Breast epithelium (tissue), 4 donors: ENCODE measurements at regions not wholly inside any gene's neighbourhood (a gene's known extent, or its start where the extent isn't known, plus 50 kb on each side); places are given as distances from the start of the nearest gene placed in this dataset.

Source experiments
- DNase-seq, 2 donors: peaks; one replicate each; pipeline ENCODE4 v3.0.0-alpha.2; 2019; ENCODE audit warnings: low spot score in 2 of 2
- H3K27ac ChIP-seq, 2 donors: fragments of 200-600 bp; sonication (generic) in 1 of 2; one replicate each; pipeline ENCODE4 v1.5.1; 2016 to 2019; ENCODE audit warnings: mild to moderate bottlenecking in 1 of 2
- H3K27me3 ChIP-seq, 2 donors: fragments of 200-600 bp; sonication (generic) in 1 of 2; one replicate each; pipeline versions ENCODE4 v1.5.1 to v1.6.0; 2017 to 2019; ENCODE audit warnings: control low read depth in 1 of 2, mild to moderate bottlenecking in 1 of 2
- H3K36me3 ChIP-seq: fragments of 200-600 bp; one replicate; pipeline ENCODE4 v1.5.1; 2019
- H3K4me1 ChIP-seq, 2 donors: fragments of 200-600 bp; sonication (generic); one replicate each; pipeline ENCODE4 v1.5.1; 2016 to 2019; ENCODE audit warnings: control low read depth in 1 of 2
- H3K4me3 ChIP-seq, 3 donors: fragments of 200-600 bp; sonication (generic); 1 replicate in 2 of 3; 2 replicates in 1 of 3; pipeline ENCODE4 v1.5.1; 2016 to 2019; ENCODE audit warnings: mild to moderate bottlenecking in 3 of 3, moderate library complexity in 2 of 3
- H3K9me3 ChIP-seq, 2 donors: fragments of 200-600 bp; sonication (generic) in 1 of 2; one replicate each; pipeline ENCODE4 v1.5.1; 2016 to 2019; ENCODE audit warnings: control low read depth in 1 of 2
- CTCF ChIP-seq, 3 donors: fragments of 450-650 bp; IDR thresholded peaks; one replicate each; pipeline ENCODE4 v1.5.1; 2016 to 2017; ENCODE audit warnings: antibody characterized with exemption in 3 of 3, mild to moderate bottlenecking in 3 of 3, moderate library complexity in 3 of 3
- POLR2A ChIP-seq: fragments of 450-650 bp; IDR thresholded peaks from one replicate; pipeline ENCODE4 v1.6.1; 2016; ENCODE audit warnings: antibody characterized with exemption, mild to moderate bottlenecking, moderate library complexity
- POLR2AphosphoS5 ChIP-seq, 3 donors: sonication (generic); formaldehyde crosslinking; IDR thresholded peaks; one replicate each; pipeline ENCODE4 v1.6.1; 2017; ENCODE audit warnings: antibody characterized with exemption in 3 of 3
- intact Hi-C: fragments of 100-400 bp; cut with DNase I; formaldehyde crosslinking; loops from one replicate; pipeline ENCODE4 v1.15.1; 2023; ENCODE audit warnings: low total_unique reads

- no peak for DNase-seq
- Histone ChIP-seq H3K27ac (no peak overlapping the region), H3K4me3 (no peak overlapping the region), H3K9me3 (no peaks in the 10 kb centered on the region), H3K4me1 (no peaks in the 10 kb centered on the region), H3K36me3 (no peaks in the 10 kb centered on the region), H3K27me3 (no peaks in the 10 kb centered on the region)
- intact Hi-C loops = loop anchor here (5.0 kb wide), 1 partner anchor 643 kb away; no protein-coding TSS in a partner anchor
- no peak for TF ChIP-seq POLR2AphosphoS5 (IDR thresholded peaks at IDR 0.05)
- TF ChIP-seq POLR2A = no peak
- no peak for TF ChIP-seq CTCF (IDR thresholded peaks at IDR 0.05)
Observed at GRCh38 chr2:19519045-19519444, 160.6 kb upstream of the OSR1 start.

GRCh38 chr2:19507137-19507536 lies 148.7 kb upstream of the OSR1 start:
- no peaks in the 10 kb centered on the region for H3K27me3 ChIP-seq
- intact Hi-C loops = no loop called here
- no peak overlapping the region for H3K4me3 ChIP-seq
- no peak for DNase-seq
- TF ChIP-seq CTCF (IDR thresholded peaks at IDR 0.05) (no peak), POLR2AphosphoS5 (IDR thresholded peaks at IDR 0.05) (no peak)
- no peaks in the 10 kb centered on the region for H3K36me3 ChIP-seq
- H3K27ac ChIP-seq = no peak overlapping the region
- H3K4me1 ChIP-seq = no peaks in the 10 kb centered on the region
- H3K9me3 ChIP-seq = no peaks in the 10 kb centered on the region

GRCh38 chr2:19505199-19506136 lies 147.0 kb upstream of the OSR1 start:
- Histone ChIP-seq H3K4me1 (no peaks in the 10 kb centered on the region), H3K36me3 (no peaks in the 10 kb centered on the region), H3K27ac (no peak overlapping the region), H3K4me3 (no peak overlapping the region), H3K9me3 (no peaks in the 10 kb centered on the region), H3K27me3 (no peaks in the 10 kb centered on the region)
- TF ChIP-seq POLR2AphosphoS5 (IDR thresholded peaks at IDR 0.05) (no peak), CTCF (IDR thresholded peaks at IDR 0.05) (no peak), POLR2A (no peak)
- intact Hi-C loops = no loop called here
- no peak for DNase-seq

- intact Hi-C loops = no loop called here
- TF ChIP-seq POLR2AphosphoS5 (IDR thresholded peaks at IDR 0.05) (no peak), POLR2A (no peak), CTCF (IDR thresholded peaks at IDR 0.05) (no peak)
- H3K9me3 ChIP-seq = no peaks in the 10 kb centered on the region
- H3K36me3 ChIP-seq = no peaks in the 10 kb centered on the region
- H3K4me3 ChIP-seq = no peak overlapping the region
- H3K27me3 ChIP-seq = no peaks in the 10 kb centered on the region
- no peak for DNase-seq
- no peaks in the 10 kb centered on the region for H3K4me1 ChIP-seq
- H3K27ac ChIP-seq = no peak overlapping the region
Observed at GRCh38 chr2:19504400-19505198, 146.2 kb upstream of the OSR1 start.

- no peaks in the 10 kb centered on the region for H3K9me3 ChIP-seq
- no peaks in the 10 kb centered on the region for H3K27me3 ChIP-seq
- intact Hi-C loops = no loop called here
- no peak overlapping the region for H3K4me3 ChIP-seq
- no peaks in the 10 kb centered on the region for H3K4me1 ChIP-seq
- H3K36me3 ChIP-seq = no peaks in the 10 kb centered on the region
- H3K27ac ChIP-seq = no peak overlapping the region
- TF ChIP-seq POLR2AphosphoS5 (IDR thresholded peaks at IDR 0.05) (no peak), CTCF (IDR thresholded peaks at IDR 0.05) (no peak), POLR2A (no peak)
- no peak for DNase-seq
Observed at GRCh38 chr2:19503915-19504314, 145.5 kb upstream of the OSR1 start.
